Cardiac muscle cell (in vitro differentiated cells and primary cell): ENCODE measurements at regions not wholly inside any gene's neighbourhood (a gene's known extent, or its start where the extent isn't known, plus 50 kb on each side); places are given as distances from the start of the nearest gene placed in this dataset.

Experiments used
- DNase-seq, 2 donors: peaks; one replicate each; pipeline versions ENCODE4 v3.0.0 to v3.0.0-alpha.2; 2010 to 2017; ENCODE audit warnings: low read depth in 1 of 2, low spot score in 1 of 2
- H3K27ac ChIP-seq: fragments of 200-600 bp; sonication (generic); 2 replicates; pipeline ENCODE4 v1.5.1; 2016
- H3K27me3 ChIP-seq: fragments of 200-600 bp; sonication (generic); 2 replicates; pipeline ENCODE4 v1.6.0; 2016; ENCODE audit warnings: control low read depth
- H3K36me3 ChIP-seq: fragments of 200-600 bp; sonication (generic); 2 replicates; pipeline ENCODE4 v1.5.1; 2016; ENCODE audit warnings: control low read depth
- H3K4me1 ChIP-seq: fragments of 200-600 bp; sonication (generic); 2 replicates; pipeline ENCODE4 v1.8.1; 2017; ENCODE audit warnings: low read depth, mild to moderate bottlenecking, mixed run types
- H3K4me3 ChIP-seq: fragments of 200-600 bp; sonication (generic); 2 replicates; pipeline ENCODE4 v1.5.1; 2016; ENCODE audit warnings: mild to moderate bottlenecking
- H3K9me3 ChIP-seq: fragments of 200-600 bp; sonication (generic); 2 replicates; pipeline ENCODE4 v1.5.1; 2017; ENCODE audit warnings: low read depth, mild to moderate bottlenecking, control low read depth
- TF ChIP-seq, protein P1 (sequence below): IDR thresholded peaks from 2 replicates; pipeline ENCODE4 v1.5.1; 2012; ENCODE audit warnings: low read depth, mild to moderate bottlenecking, low read length

DNA sequence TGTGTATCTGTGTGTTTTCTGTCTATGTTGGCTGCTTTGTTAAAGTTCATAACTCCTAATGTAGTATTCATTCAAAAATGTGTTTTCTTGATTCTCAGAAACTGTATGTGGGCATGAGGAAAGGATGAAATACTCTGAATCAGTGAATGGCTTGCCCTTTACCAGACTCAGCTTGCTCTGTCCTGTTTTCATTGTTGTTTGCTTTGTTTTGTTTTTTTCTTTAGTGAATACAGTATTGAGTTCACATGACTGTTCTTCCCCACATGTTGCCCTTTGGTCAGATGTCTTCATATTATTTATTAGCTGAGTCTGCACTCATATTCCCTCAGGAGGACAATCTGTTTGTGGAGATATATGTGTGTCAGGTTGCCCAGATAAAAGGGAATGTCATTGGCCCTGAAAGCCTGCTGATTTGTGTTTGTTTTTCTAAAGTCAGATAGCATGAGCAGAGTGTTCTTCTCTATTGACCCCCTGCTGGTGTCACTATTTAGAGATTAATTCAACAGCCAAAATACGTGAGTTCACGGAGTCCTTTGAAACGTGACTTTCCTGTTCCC is 1184.4 kb downstream of the RPA4 start:
- TF ChIP-seq, protein P1, sequence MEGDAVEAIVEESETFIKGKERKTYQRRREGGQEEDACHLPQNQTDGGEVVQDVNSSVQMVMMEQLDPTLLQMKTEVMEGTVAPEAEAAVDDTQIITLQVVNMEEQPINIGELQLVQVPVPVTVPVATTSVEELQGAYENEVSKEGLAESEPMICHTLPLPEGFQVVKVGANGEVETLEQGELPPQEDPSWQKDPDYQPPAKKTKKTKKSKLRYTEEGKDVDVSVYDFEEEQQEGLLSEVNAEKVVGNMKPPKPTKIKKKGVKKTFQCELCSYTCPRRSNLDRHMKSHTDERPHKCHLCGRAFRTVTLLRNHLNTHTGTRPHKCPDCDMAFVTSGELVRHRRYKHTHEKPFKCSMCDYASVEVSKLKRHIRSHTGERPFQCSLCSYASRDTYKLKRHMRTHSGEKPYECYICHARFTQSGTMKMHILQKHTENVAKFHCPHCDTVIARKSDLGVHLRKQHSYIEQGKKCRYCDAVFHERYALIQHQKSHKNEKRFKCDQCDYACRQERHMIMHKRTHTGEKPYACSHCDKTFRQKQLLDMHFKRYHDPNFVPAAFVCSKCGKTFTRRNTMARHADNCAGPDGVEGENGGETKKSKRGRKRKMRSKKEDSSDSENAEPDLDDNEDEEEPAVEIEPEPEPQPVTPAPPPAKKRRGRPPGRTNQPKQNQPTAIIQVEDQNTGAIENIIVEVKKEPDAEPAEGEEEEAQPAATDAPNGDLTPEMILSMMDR = no peak
- Histone ChIP-seq H3K27me3 (no peaks in the 10 kb centered on the region), H3K4me3 (no peak overlapping the region), H3K9me3 (no peaks in the 10 kb centered on the region), H3K36me3 (no peaks in the 10 kb centered on the region), H3K4me1 (peaks cover 6% of the 10 kb centered on the region), H3K27ac (peak overlapping the region; percentile 4)
- no peak for DNase-seq

DNA sequence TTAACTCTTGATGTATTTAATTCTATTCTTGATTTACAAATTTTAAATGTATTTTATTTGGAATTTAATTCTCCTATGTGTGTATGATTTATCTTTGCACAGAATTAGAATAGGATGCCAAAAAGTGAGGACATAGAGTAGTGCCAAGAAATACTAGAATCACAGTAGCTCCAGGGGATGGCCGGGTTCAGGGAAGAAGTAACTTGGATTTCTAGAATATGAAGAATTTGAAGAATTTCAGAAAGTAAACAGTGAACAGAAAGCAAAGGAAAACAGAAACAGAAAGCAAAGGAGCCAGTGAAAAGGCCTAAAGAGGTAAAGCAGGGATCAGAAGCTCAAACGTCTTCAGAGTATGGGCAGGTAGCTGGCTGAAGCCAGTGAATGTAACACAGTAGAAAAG is 1187.6 kb downstream of the RPA4 start:
- no peaks in the 10 kb centered on the region for H3K9me3 ChIP-seq
- H3K27me3 ChIP-seq = no peaks in the 10 kb centered on the region
- H3K4me1 ChIP-seq = peaks cover 6% of the 10 kb centered on the region
- DNase-seq = no peak
- TF ChIP-seq, protein P1 = no peak
- H3K36me3 ChIP-seq = no peaks in the 10 kb centered on the region
- no peak overlapping the region for H3K27ac ChIP-seq
- no peak overlapping the region for H3K4me3 ChIP-seq

DNA sequence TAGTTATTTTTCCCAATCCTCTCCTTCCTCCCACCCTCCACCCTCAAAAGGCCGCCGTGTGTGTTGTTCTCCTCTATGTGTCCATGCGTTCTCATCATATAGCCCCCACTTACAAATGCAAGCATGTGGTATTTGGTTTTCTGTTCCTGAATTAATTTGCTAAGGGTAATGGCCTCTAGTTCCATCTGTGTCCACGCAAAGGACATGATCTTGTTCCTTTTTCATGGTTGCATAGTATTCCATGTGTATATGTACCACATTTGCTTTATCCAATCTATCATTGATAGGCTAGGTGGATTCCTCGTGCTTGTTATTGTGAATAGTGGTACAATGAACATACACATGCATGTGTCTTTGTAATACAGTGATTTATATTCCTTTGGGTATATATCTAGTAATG is 1193.7 kb downstream of the RPA4 start:
- H3K4me3 ChIP-seq = no peak overlapping the region
- H3K27ac ChIP-seq = no peak overlapping the region
- no peaks in the 10 kb centered on the region for H3K4me1 ChIP-seq
- no peaks in the 10 kb centered on the region for H3K27me3 ChIP-seq
- H3K36me3 ChIP-seq = no peaks in the 10 kb centered on the region
- DNase-seq = no peak
- TF ChIP-seq, protein P1 = no peak
- no peaks in the 10 kb centered on the region for H3K9me3 ChIP-seq

DNA sequence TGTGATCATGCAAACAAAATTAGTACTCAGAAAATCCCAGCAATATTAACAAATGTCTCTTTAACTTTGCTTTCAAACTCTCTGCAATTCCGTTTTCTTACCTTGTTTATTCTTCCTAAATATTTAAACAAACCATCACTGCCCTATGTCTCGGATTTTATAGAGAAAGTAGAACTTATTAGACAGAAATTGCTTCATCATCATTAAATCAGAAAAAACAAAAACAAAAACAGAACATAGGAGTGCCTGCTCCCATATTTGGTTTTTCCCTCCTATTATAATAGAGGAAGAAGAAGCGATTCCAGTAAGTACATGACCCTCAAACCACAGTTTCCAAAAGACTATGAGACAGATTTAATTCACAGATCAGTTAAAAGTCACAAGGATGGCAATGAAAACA is 1228.0 kb downstream of the RPA4 start:
- no peak overlapping the region for H3K27ac ChIP-seq
- H3K27me3 ChIP-seq = no peaks in the 10 kb centered on the region
- H3K4me1 ChIP-seq = peaks cover 3% of the 10 kb centered on the region
- TF ChIP-seq, protein P1 = no peak
- no peaks in the 10 kb centered on the region for H3K36me3 ChIP-seq
- no peak overlapping the region for H3K4me3 ChIP-seq
- no peak for DNase-seq
- H3K9me3 ChIP-seq = no peaks in the 10 kb centered on the region

DNA sequence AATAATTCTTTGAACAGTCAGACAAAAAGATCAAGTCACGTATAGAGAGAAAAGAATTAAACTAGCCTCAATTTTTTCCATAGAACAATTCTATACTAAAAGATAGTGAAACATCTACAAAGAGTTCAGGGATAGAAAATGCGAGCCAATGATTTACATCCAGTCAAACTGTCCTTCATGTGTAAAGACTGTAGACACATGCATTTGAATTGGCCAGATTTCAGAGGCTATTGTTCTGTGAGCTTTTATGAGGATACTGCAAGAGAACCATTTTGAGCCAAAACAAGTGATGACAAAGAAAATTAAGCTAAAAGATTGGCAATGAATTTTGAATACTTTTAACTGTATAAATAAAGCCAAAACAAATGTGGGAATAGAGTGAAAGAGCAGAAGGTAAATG is 1230.3 kb downstream of the RPA4 start:
- H3K27me3 ChIP-seq = no peaks in the 10 kb centered on the region
- no peaks in the 10 kb centered on the region for H3K36me3 ChIP-seq
- H3K27ac ChIP-seq = no peak overlapping the region
- TF ChIP-seq, protein P1 = no peak
- H3K9me3 ChIP-seq = no peaks in the 10 kb centered on the region
- no peak overlapping the region for H3K4me3 ChIP-seq
- no peaks in the 10 kb centered on the region for H3K4me1 ChIP-seq
- DNase-seq = no peak

DNA sequence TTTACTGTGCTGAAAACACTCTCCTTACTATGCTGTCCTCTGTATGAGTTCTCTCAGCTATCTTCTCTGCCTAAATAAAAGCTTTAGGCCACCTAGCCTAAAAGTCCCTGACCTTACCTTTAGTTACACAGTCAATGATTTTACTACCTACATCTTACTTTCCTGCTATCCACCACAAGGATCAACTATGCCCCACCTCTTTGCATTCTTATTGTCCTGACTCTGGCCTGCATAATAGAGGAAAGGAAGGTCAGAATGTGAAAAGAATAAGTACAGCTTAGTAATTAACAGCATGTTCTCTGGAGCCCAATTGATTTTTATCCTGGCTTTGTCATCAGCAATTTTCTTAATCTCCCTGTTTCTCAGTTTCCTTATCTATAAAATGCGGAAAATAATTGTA is 1257.8 kb downstream of the RPA4 start:
- Histone ChIP-seq H3K27ac (no peak overlapping the region), H3K9me3 (no peaks in the 10 kb centered on the region), H3K36me3 (no peaks in the 10 kb centered on the region), H3K4me1 (no peaks in the 10 kb centered on the region), H3K4me3 (no peak overlapping the region), H3K27me3 (no peaks in the 10 kb centered on the region)
- no peak for DNase-seq
- TF ChIP-seq, protein P1 = no peak
